ENCODE measurements at regions not wholly inside any gene's neighbourhood (a gene's known extent, or its start where the extent isn't known, plus 50 kb on each side); places are given as distances from the start of the nearest gene placed in this dataset.

DNA sequence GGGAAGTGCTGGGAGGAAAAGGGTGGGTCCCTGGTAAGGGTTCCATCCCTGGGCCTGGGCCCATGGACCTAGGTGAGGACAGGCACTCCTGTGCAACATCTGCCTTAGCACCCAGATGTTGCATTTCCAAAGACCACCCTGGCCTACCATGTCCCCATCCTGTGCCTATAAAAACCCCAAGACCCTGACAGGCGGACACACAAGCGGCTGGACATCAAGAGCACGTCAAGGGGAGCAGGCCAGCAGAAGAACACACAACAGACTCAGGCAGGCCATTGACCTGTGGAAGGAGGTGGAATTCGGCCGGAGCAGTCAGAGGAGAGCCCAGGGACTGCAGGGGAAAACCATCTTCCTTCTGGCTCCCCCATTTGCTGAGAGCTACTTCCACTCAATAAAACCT lies 937.8 kb upstream of the MANEA start:
- no peaks in the 10 kb centered on the region for H3K4me1 ChIP-seq
- no peak overlapping the region for H3K4me3 ChIP-seq
- H3K36me3 ChIP-seq: no peaks in the 10 kb centered on the region
- no peaks in the 10 kb centered on the region for H3K9me3 ChIP-seq
- intact Hi-C loops (cut with DNase I; ENCODE audit: low total_unique reads): no loop called here
- H3K27me3 ChIP-seq: no peaks in the 10 kb centered on the region
- TF ChIP-seq, protein P1, sequence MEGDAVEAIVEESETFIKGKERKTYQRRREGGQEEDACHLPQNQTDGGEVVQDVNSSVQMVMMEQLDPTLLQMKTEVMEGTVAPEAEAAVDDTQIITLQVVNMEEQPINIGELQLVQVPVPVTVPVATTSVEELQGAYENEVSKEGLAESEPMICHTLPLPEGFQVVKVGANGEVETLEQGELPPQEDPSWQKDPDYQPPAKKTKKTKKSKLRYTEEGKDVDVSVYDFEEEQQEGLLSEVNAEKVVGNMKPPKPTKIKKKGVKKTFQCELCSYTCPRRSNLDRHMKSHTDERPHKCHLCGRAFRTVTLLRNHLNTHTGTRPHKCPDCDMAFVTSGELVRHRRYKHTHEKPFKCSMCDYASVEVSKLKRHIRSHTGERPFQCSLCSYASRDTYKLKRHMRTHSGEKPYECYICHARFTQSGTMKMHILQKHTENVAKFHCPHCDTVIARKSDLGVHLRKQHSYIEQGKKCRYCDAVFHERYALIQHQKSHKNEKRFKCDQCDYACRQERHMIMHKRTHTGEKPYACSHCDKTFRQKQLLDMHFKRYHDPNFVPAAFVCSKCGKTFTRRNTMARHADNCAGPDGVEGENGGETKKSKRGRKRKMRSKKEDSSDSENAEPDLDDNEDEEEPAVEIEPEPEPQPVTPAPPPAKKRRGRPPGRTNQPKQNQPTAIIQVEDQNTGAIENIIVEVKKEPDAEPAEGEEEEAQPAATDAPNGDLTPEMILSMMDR (IDR thresholded peaks at IDR 0.05): no peak
- TF ChIP-seq POLR2A (IDR thresholded peaks at IDR 0.05): no peak
- no peak for DNase-seq
- H3K27ac ChIP-seq: no peak overlapping the region

DNA sequence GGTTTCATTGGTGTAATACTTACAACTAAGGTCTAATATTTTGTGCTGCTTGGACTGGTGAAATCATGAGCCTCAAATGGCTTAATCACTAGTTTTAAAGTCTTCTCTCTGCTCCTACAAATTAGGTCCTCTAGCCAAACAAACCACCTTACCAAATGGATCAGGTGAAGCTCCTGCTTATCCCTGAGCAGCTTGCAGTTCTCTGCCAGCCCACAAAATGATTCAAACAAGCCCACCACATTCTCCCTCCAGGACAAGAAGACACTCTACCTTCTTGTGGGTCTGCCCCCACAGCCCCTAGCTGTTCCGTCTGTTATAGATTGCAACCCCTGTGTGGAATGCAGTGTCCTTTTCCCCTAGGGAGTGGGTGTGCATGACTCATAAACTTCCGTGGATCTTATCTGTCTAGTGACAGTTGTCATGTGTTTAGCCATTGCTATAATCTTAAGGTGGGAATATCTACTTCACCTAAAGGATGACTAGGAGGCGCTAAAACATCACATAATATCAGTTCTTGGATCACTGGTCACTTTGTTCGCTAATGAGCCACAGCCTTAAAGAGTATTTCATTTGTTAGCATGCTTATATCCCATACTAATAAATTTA lies 940.5 kb upstream of the MANEA start:
- DNase-seq: no peak
- Histone ChIP-seq H3K9me3 (no peaks in the 10 kb centered on the region), H3K27ac (no peak overlapping the region), H3K27me3 (no peaks in the 10 kb centered on the region), H3K4me1 (no peaks in the 10 kb centered on the region), H3K36me3 (no peaks in the 10 kb centered on the region), H3K4me3 (no peak overlapping the region)
- intact Hi-C loops (cut with DNase I; ENCODE audit: low total_unique reads): no loop called here
- no peak for TF ChIP-seq POLR2A (IDR thresholded peaks at IDR 0.05)
- TF ChIP-seq, protein P1 (IDR thresholded peaks at IDR 0.05): no peak

DNA sequence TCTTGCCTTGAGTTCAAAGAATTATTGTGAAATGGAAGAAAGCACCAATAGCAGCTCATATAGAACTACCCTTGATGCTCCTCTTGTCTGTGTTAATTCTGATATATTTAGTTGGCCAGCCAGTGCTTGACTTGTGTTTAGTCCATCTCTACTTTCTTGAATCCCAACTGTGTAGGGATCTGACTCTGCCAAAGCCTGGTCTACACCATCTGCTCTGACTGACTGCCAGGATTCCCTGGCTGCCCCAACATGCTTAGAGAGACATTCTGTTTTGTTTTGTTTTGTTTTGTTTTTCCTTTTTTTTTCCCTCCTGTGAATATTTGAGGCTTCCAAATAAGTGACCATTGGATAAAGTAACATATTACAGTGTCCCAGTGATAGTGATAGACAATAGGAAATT lies 953.7 kb upstream of the MANEA start:
- TF ChIP-seq POLR2A (IDR thresholded peaks at IDR 0.05): no peak
- TF ChIP-seq, protein P1 (IDR thresholded peaks at IDR 0.05): no peak
- Histone ChIP-seq H3K27me3 (no peaks in the 10 kb centered on the region), H3K27ac (no peak overlapping the region), H3K36me3 (no peaks in the 10 kb centered on the region), H3K4me1 (no peaks in the 10 kb centered on the region), H3K9me3 (no peaks in the 10 kb centered on the region), H3K4me3 (no peak overlapping the region)
- no peak for DNase-seq
- intact Hi-C loops (cut with DNase I; ENCODE audit: low total_unique reads): no loop called here

DNA sequence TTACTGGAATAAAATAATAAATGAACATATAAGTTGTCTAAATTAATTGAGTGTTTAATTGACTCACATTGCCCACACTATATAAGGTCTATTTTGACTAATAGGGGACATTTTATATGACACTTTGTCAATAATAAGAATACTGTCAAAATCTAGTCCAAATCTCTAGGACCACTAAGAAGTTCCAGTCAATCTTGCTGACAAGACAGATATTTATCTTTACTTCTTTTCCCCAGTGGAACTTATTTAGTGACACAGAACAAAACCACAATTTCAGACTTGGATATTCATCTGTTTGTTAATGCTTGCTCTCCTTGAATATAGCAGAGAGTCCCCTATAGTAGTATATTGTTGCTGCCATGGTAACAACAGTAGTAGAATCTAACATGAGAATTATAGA lies 954.6 kb upstream of the MANEA start:
- intact Hi-C loops (cut with DNase I; ENCODE audit: low total_unique reads): no loop called here

DNA sequence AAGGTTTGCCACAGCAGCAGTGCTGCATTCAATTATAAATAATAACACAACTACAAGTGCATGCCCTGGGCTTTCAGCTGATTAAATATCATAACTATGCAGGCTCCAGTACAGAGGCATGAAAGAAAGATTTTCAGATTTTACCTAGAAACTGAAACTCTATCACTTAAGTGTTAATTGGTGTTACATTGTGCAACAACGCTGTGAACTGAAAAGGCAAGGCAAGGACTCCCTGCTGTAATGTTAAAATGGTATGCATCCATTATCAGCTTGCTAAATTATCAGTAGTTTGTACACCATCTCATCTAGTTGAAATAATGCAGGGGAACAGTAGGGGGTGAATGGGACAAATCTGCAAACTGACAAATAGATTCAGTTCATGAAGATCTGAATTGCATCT lies 976.7 kb upstream of the MANEA start:
- no peaks in the 10 kb centered on the region for H3K27me3 ChIP-seq
- no peaks in the 10 kb centered on the region for H3K36me3 ChIP-seq
- H3K4me3 ChIP-seq: no peak overlapping the region
- H3K4me1 ChIP-seq: no peaks in the 10 kb centered on the region
- intact Hi-C loops (cut with DNase I; ENCODE audit: low total_unique reads): no loop called here
- H3K27ac ChIP-seq: no peak overlapping the region
- no peak for DNase-seq
- no peaks in the 10 kb centered on the region for H3K9me3 ChIP-seq
- TF ChIP-seq POLR2A (IDR thresholded peaks at IDR 0.05): no peak
- TF ChIP-seq, protein P1 (IDR thresholded peaks at IDR 0.05): no peak

More for the DNA sequence above, 954.6 kb upstream of the MANEA start:
- no peak overlapping the region for H3K4me3 ChIP-seq
- H3K27me3 ChIP-seq: no peaks in the 10 kb centered on the region
- no peak for DNase-seq
- no peaks in the 10 kb centered on the region for H3K9me3 ChIP-seq
- H3K27ac ChIP-seq: no peak overlapping the region
- TF ChIP-seq POLR2A (IDR thresholded peaks at IDR 0.05): no peak
- TF ChIP-seq, protein P1 (IDR thresholded peaks at IDR 0.05): no peak
- H3K4me1 ChIP-seq: no peaks in the 10 kb centered on the region
- H3K36me3 ChIP-seq: no peaks in the 10 kb centered on the region
